GM20000 (cell line): ENCODE measurements at regions not wholly inside any gene's neighbourhood (a gene's known extent, or its start where the extent isn't known, plus 50 kb on each side); places are given as distances from the start of the nearest gene placed in this dataset.

Source experiments
- DNase-seq: peaks from one replicate; pipeline ENCODE4 v3.0.0; 2012; ENCODE audit warnings: low spot score
- CTCF ChIP-seq: IDR thresholded peaks from 2 replicates; pipeline ENCODE4 v1.5.1; 2012; ENCODE audit warnings: mild to moderate bottlenecking, control low read depth; ENCODE audit errors: extremely low read depth, missing control alignments

GRCh38 chr5:124883681-124884080 is 137.2 kb upstream of the ZNF608 start:
- TF ChIP-seq CTCF = no peak
- no peak for DNase-seq

GRCh38 chr5:124884114-124884513 is 137.7 kb upstream of the ZNF608 start:
- no peak for DNase-seq

GRCh38 chr5:124885490-124885889 is 139.1 kb upstream of the ZNF608 start:
- no peak for TF ChIP-seq CTCF
- DNase-seq = no peak

More at GRCh38 chr5:124884114-124884513, 137.7 kb upstream of the ZNF608 start:
- no peak for TF ChIP-seq CTCF

GRCh38 chr5:124887223-124887622 is 140.8 kb upstream of the ZNF608 start:
- no peak for TF ChIP-seq CTCF
- no peak for DNase-seq

- TF ChIP-seq CTCF = no peak
- DNase-seq = no peak
These were observed 141.6 kb upstream of the ZNF608 start for GRCh38 chr5:124888050-124888506.

DNA sequence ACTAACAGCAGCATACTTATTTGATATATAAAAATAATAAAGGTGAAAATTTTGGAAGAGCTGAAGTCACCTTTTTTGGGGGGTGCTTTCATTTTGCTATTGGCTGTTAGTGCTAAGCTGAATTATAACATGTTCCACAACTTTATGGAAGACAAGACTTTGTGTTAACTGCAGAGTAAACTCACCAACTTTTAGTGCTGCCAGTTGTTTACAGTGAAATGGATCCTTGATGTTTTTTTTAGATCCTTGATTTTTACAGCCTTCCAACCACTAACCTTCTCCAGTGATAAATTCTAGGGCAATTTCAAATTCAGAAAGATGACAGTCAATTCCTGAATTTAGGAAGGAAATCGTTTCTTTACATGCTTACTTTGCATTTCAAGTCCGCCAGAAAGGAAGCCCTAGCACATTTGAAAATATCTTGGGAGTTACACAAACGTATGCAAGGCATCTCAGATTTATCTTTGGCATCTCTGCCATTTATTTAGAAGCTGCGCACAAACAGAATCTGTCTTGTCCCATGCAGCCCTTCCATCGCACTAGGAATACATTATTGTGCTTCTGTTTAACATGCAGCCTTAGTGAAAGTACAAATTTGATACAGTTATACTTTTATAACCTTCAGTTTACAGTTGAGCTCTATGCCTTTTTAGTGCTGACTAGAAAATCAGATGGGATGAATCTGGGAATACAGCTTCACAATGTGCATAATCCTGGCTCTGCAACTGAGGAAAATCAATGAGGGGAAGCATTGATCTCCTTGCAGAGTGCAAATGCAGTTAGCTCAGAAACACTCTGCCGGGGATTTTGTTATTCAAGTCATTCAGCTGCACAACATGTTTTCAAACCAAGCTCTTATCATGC is 142.4 kb upstream of the ZNF608 start:
- no peak for TF ChIP-seq CTCF

GRCh38 chr5:124889486-124889825 is 143.0 kb upstream of the ZNF608 start:
- DNase-seq = no peak
- no peak for TF ChIP-seq CTCF

More for the DNA sequence above, 142.4 kb upstream of the ZNF608 start:
- no peak for DNase-seq
